ENCODE measurements at regions not wholly inside any gene's neighbourhood (a gene's known extent, or its start where the extent isn't known, plus 50 kb on each side); places are given as distances from the start of the nearest gene placed in this dataset.

GRCh38 chr13:72120632-72121031 lies 253.6 kb upstream of the DACH1 start:
- Mint-ChIP-seq H3K4me3 (no peak overlapping the region), H3K27ac (no peak overlapping the region), H3K4me1 (ENCODE audit: low read depth) (no peaks in the 10 kb centered on the region), H3K36me3 (ENCODE audit: low read depth) (no peaks in the 10 kb centered on the region), H3K27me3 (ENCODE audit: low read depth) (no peaks in the 10 kb centered on the region), H3K9me3 (peaks cover 2% of the 10 kb centered on the region)
- DNase-seq = no peak
- CTCF ChIA-PET = no interaction called here
- intact Hi-C loops (cut with micrococcal nuclease) = no loop called here

DNA sequence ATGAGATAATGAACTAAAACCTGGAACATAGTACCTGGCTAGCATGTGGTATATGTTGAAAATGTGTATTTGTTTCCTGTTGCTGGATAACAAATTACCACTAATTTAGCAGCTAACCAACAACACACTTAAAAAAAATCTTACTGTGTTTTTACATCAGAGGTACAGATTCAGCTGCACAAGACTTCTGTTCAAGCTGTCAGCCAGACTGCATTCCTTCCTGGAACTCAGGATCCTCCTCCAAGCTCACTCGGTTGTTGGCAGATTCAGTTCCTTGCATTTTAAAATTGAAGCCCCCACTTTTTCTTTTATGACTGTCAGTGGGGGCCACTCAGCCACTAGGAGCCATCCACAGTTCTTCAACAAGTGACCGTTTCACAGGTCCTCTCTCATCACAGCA lies 246.9 kb upstream of the DACH1 start:
- intact Hi-C loops (cut with micrococcal nuclease) = no loop called here
- Mint-ChIP-seq H3K9me3 (no peaks in the 10 kb centered on the region), H3K36me3 (ENCODE audit: low read depth) (no peaks in the 10 kb centered on the region), H3K27ac (no peak overlapping the region), H3K27me3 (ENCODE audit: low read depth) (no peaks in the 10 kb centered on the region), H3K4me1 (ENCODE audit: low read depth) (no peaks in the 10 kb centered on the region), H3K4me3 (no peak overlapping the region)
- CTCF ChIA-PET = no interaction called here
- no peak for DNase-seq

DNA sequence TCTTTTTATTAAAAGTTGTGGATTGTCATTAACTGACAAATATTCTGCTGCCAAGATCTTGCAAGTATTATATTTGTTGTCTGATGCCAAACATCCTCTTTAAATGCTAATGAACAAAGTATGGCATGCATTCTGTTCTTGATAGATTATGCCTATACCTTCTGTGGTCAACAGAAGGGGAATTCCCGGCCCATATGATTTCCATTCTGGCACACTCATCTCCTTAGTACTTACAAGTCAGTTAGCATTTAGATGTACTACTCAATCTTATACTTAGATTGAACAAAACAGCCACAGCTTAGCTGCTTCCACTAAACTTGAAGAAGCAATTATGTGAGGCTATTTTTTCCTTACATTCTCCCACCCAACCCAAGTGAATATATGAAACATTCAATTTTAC lies 246.1 kb upstream of the DACH1 start:
- DNase-seq = no peak
- CTCF ChIA-PET = no interaction called here
- Mint-ChIP-seq H3K27me3 (ENCODE audit: low read depth) (no peaks in the 10 kb centered on the region), H3K4me1 (ENCODE audit: low read depth) (no peaks in the 10 kb centered on the region), H3K9me3 (no peaks in the 10 kb centered on the region), H3K36me3 (ENCODE audit: low read depth) (no peaks in the 10 kb centered on the region), H3K27ac (no peak overlapping the region), H3K4me3 (no peak overlapping the region)
- intact Hi-C loops (cut with micrococcal nuclease) = no loop called here

DNA sequence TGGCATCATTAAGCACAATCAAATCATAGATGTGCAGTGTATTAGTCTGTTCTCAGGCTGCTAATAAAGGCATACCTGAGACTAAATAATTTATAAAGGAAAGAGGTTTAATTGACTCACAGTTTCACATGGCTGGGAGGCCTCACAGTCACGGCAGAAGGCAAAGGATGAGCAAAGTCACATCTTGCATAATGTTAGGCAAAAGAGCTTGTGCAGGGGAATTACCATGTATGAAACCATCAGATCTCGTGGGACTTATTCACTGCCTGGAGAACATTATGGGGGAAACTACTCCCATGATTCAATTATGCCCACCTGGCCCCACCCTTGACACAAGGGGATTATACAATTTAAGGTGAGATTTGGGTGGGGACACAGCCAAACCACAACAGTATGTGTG lies 245.2 kb upstream of the DACH1 start:
- Mint-ChIP-seq H3K9me3 (peaks cover 2% of the 10 kb centered on the region), H3K4me3 (no peak overlapping the region), H3K4me1 (ENCODE audit: low read depth) (no peaks in the 10 kb centered on the region), H3K27me3 (ENCODE audit: low read depth) (no peaks in the 10 kb centered on the region), H3K27ac (no peak overlapping the region), H3K36me3 (ENCODE audit: low read depth) (no peaks in the 10 kb centered on the region)
- CTCF ChIA-PET = no interaction called here
- intact Hi-C loops (cut with micrococcal nuclease) = no loop called here
- no peak for DNase-seq

GRCh38 chr13:72109863-72110262 lies 242.9 kb upstream of the DACH1 start:
- H3K36me3 Mint-ChIP-seq (ENCODE audit: low read depth) = no peaks in the 10 kb centered on the region
- H3K4me1 Mint-ChIP-seq (ENCODE audit: low read depth) = no peaks in the 10 kb centered on the region
- DNase-seq = no peak
- H3K4me3 Mint-ChIP-seq = no peak overlapping the region
- intact Hi-C loops (cut with micrococcal nuclease) = no loop called here
- CTCF ChIA-PET = no interaction called here
- H3K27ac Mint-ChIP-seq = no peak overlapping the region
- no peaks in the 10 kb centered on the region for H3K27me3 Mint-ChIP-seq (ENCODE audit: low read depth)
- H3K9me3 Mint-ChIP-seq = peaks cover 5% of the 10 kb centered on the region

GRCh38 chr13:72104656-72105180 lies 237.7 kb upstream of the DACH1 start:
- Mint-ChIP-seq H3K4me1 (ENCODE audit: low read depth) (no peaks in the 10 kb centered on the region), H3K4me3 (no peak overlapping the region), H3K9me3 (peaks cover 5% of the 10 kb centered on the region), H3K36me3 (ENCODE audit: low read depth) (no peaks in the 10 kb centered on the region), H3K27ac (no peak overlapping the region), H3K27me3 (ENCODE audit: low read depth) (no peaks in the 10 kb centered on the region)
- CTCF ChIA-PET = no interaction called here
- intact Hi-C loops (cut with micrococcal nuclease) = no loop called here
- no peak for DNase-seq

- CTCF ChIA-PET = no interaction called here
- no peaks in the 10 kb centered on the region for H3K9me3 Mint-ChIP-seq
- intact Hi-C loops (cut with micrococcal nuclease) = no loop called here
Observed at GRCh38 chr13:72101768-72102400, 234.9 kb upstream of the DACH1 start.

DNA sequence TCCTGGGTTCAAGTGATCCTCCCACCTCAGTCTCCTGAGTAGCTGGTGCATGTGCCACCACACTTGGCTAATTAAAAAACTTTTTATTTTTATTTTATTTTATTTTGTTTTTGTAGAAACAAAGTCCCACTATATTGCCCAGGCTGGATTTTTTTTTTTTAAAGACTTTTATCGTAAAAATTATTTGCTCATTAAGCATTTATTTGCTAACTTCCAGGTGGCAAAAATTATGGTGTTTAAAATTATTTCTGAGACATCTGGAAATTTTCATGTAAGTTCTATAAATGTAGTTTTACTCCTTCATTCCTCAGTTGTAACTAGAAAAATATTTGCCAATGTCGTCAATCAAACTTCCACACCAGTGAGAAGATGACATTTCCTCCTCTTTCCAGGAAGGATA lies 233.3 kb upstream of the DACH1 start:
- intact Hi-C loops (cut with micrococcal nuclease) = no loop called here
- Mint-ChIP-seq H3K27me3 (ENCODE audit: low read depth) (no peaks in the 10 kb centered on the region), H3K4me1 (ENCODE audit: low read depth) (no peaks in the 10 kb centered on the region)

More at GRCh38 chr13:72101768-72102400, 234.9 kb upstream of the DACH1 start:
- no peak for DNase-seq
- Mint-ChIP-seq H3K4me3 (no peak overlapping the region), H3K27me3 (ENCODE audit: low read depth) (no peaks in the 10 kb centered on the region), H3K27ac (no peak overlapping the region), H3K4me1 (ENCODE audit: low read depth) (no peaks in the 10 kb centered on the region), H3K36me3 (ENCODE audit: low read depth) (no peaks in the 10 kb centered on the region)

DNA sequence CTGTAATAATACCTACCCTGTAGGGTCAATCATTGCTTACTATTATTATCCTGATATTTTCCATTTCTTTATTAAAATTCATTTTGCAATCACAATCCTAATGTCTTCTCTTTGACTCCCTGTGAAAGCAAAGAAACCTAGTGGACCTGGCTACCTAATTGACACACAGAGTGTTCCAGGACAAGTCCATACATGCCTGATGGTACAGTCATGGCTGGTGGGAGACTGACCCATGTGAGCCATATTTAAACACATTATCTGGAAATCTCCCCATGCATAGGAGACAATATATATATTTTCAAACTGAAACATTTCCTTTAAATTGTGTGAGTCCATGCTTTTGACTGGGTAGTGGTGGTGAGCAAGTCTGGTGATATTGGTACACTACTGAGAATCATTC lies 230.6 kb upstream of the DACH1 start:
- Mint-ChIP-seq H3K27me3 (ENCODE audit: low read depth) (no peaks in the 10 kb centered on the region), H3K4me1 (ENCODE audit: low read depth) (no peaks in the 10 kb centered on the region), H3K36me3 (ENCODE audit: low read depth) (no peaks in the 10 kb centered on the region), H3K27ac (no peak overlapping the region), H3K9me3 (no peaks in the 10 kb centered on the region), H3K4me3 (no peak overlapping the region)
- no peak for DNase-seq
- intact Hi-C loops (cut with micrococcal nuclease) = no loop called here
- CTCF ChIA-PET = no interaction called here

More for the DNA sequence above, 233.3 kb upstream of the DACH1 start:
- Mint-ChIP-seq H3K9me3 (no peaks in the 10 kb centered on the region), H3K4me3 (no peak overlapping the region), H3K27ac (no peak overlapping the region), H3K36me3 (ENCODE audit: low read depth) (no peaks in the 10 kb centered on the region)
- CTCF ChIA-PET = no interaction called here
- no peak for DNase-seq

GRCh38 chr13:72093262-72093661 lies 226.3 kb upstream of the DACH1 start:
- DNase-seq = no peak
- Mint-ChIP-seq H3K4me3 (no peak overlapping the region), H3K36me3 (ENCODE audit: low read depth) (no peaks in the 10 kb centered on the region), H3K27ac (no peak overlapping the region), H3K9me3 (no peaks in the 10 kb centered on the region), H3K4me1 (ENCODE audit: low read depth) (no peaks in the 10 kb centered on the region), H3K27me3 (ENCODE audit: low read depth) (no peaks in the 10 kb centered on the region)
- intact Hi-C loops (cut with micrococcal nuclease) = no loop called here
- CTCF ChIA-PET = no interaction called here

- Mint-ChIP-seq H3K4me3 (no peak overlapping the region), H3K9me3 (no peaks in the 10 kb centered on the region), H3K27ac (no peak overlapping the region), H3K36me3 (ENCODE audit: low read depth) (no peaks in the 10 kb centered on the region), H3K27me3 (ENCODE audit: low read depth) (no peaks in the 10 kb centered on the region), H3K4me1 (ENCODE audit: low read depth) (no peaks in the 10 kb centered on the region)
- CTCF ChIA-PET = interaction anchor here (0.6 kb wide), 1 partner anchor 31 kb away, joined by 3 read pairs; no protein-coding TSS in a partner anchor
- intact Hi-C loops (cut with micrococcal nuclease) = no loop called here
- DNase-seq = no peak
Observed at GRCh38 chr13:72074663-72075062, 207.7 kb upstream of the DACH1 start.

- H3K4me1 Mint-ChIP-seq (ENCODE audit: low read depth) = no peaks in the 10 kb centered on the region
- no peak for DNase-seq
- peaks cover 2% of the 10 kb centered on the region for H3K9me3 Mint-ChIP-seq
- no peak overlapping the region for H3K27ac Mint-ChIP-seq
- CTCF ChIA-PET = no interaction called here
- no peaks in the 10 kb centered on the region for H3K36me3 Mint-ChIP-seq (ENCODE audit: low read depth)
- intact Hi-C loops (cut with micrococcal nuclease) = no loop called here
- H3K4me3 Mint-ChIP-seq = no peak overlapping the region
- H3K27me3 Mint-ChIP-seq (ENCODE audit: low read depth) = no peaks in the 10 kb centered on the region
Observed at GRCh38 chr13:72072261-72072660, 205.3 kb upstream of the DACH1 start.

DNA sequence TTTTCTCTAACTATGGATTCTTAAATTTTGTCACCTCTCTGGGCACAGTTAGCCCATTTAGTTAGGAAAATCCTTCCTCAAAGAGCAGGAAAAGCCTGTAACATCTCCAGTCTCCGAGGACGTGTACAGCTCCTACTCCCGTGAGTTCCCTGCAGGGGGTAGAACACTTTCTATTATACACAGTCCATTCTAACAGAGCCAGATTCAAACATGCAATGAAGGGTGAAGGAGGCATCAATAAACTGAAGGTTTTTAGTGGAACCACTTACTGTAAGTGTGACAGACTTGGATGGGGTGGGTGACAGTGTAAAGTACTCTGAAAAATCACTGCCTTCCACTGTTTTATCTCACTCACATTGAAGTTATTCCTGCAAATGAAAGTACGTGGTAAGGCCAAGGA lies 204.7 kb upstream of the DACH1 start:
- intact Hi-C loops (cut with micrococcal nuclease) = no loop called here
- no peaks in the 10 kb centered on the region for H3K36me3 Mint-ChIP-seq (ENCODE audit: low read depth)

More for the DNA sequence above, 204.7 kb upstream of the DACH1 start:
- Mint-ChIP-seq H3K27me3 (ENCODE audit: low read depth) (no peaks in the 10 kb centered on the region), H3K4me1 (ENCODE audit: low read depth) (no peaks in the 10 kb centered on the region), H3K27ac (no peak overlapping the region), H3K9me3 (peaks cover 2% of the 10 kb centered on the region), H3K4me3 (no peak overlapping the region)
- DNase-seq = no peak
- CTCF ChIA-PET = no interaction called here
